ENCODE measurements at regions not wholly inside any gene's neighbourhood (a gene's known extent, or its start where the extent isn't known, plus 50 kb on each side); places are given as distances from the start of the nearest gene placed in this dataset.

- DNase-seq (ENCODE audit: low read depth), result no peak
Measured at GRCh38 chr5:158155811-158156505, 297.0 kb upstream of the CLINT1 start.

GRCh38 chr5:158155067-158155466, 296.1 kb upstream of the CLINT1 start:
- no peak for DNase-seq (ENCODE audit: low read depth)

DNA sequence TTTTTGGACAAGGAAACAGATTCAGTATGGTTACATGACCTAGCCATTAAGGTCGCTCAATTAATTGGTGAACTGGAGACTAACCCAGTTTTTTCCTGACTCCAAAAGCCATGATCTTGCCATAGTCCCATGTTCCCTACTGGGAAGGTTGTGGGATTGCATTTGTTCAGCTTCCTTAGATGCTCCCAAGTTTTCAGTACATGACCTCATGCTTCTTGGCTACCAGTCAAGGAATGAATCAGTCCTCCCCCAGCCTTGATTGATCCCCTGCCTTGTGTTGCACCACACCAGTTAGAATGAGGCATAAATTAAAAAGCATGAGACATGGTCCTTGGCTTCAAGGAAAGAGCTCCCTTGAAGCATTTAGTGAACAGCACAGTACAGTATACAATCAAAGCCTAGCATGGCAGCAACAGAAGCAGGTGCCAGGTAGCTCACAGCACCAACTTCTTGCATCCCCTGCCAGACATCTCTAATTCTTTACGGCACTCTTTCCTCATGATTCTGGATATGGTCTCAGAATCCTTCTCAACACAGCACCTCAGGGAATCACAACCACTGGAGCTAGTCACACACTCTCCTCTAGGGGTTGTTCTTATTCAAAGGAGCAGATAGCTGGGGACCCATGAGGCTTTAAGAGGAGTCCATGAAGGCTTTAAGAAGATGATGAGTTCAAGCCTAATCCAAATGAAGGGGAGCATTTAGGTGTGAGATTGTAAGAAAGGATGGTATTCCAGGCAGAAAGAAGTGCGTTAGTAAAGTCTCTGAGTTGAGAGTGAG, 295.5 kb upstream of the CLINT1 start:
- no peak for DNase-seq (ENCODE audit: low read depth)

- no peak for DNase-seq (ENCODE audit: low read depth)
Measured at GRCh38 chr5:158153508-158153907, 294.6 kb upstream of the CLINT1 start.

- DNase-seq (ENCODE audit: low read depth), result no peak
Measured at GRCh38 chr5:158152136-158152535, 293.2 kb upstream of the CLINT1 start.

- no peak for DNase-seq (ENCODE audit: low read depth)
Measured at GRCh38 chr5:158147227-158147626, 288.3 kb upstream of the CLINT1 start.

- no peak for DNase-seq (ENCODE audit: low read depth)
Measured at GRCh38 chr5:158145827-158146226, 286.9 kb upstream of the CLINT1 start.

- no peak for DNase-seq (ENCODE audit: low read depth)
Measured at GRCh38 chr5:158143081-158143480, 284.1 kb upstream of the CLINT1 start.

GRCh38 chr5:158142156-158142555, 283.2 kb upstream of the CLINT1 start:
- no peak for DNase-seq (ENCODE audit: low read depth)

DNA sequence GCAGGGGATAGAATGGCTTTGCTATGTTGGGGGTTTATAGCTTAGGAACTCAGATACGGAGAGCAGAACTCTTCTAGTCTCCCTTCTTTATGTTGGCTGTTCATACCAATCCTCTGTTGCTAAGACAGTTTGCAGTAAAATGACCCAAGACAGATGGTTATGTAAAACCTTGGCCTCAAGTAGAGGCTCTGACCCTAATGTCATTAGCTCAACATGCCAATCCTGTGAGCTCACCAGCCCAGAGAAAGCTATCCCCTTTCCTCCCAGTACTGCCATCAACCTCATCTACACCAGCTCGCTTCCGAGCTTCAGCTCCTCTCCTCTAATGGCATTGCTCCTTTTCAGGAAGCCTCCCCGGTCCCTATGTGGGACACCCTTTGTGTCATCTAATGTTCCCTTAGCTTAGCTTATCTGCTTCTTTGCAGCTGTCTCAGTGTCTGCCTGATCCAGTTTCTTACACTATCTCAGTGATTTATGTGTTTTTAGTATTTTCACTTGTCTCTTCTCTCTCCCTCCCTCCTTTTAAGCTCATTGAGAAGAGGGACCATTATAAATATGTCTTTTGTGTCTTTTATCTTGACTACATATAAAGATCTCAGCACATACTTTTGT, 281.3 kb upstream of the CLINT1 start:
- DNase-seq (ENCODE audit: low read depth), result no peak

GRCh38 chr5:158139161-158139560, 280.2 kb upstream of the CLINT1 start:
- no peak for DNase-seq (ENCODE audit: low read depth)

DNA sequence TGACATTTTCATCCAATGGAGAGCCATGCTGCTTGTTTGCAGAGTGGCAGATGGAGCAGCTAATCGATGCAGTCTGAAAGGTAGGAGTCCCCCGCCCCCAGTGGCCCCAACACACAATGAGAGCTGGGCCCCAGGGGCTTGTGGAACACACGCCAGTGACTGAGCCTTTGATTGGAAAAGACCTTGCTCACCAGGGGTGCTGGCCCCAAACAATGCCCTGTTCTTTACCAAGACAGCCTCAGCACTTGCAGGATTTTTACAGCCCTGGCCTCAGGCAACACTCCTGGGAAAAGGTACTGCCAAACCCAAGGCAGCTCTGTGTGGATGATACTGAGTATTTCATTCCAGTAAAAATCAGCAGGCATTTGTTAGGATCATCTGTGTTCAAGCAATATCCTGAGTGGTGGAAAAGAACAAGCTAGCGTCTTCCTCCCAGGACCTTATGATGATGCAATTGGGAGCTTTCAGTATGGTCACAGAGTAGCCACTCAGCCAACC, 276.8 kb upstream of the CLINT1 start:
- DNase-seq (ENCODE audit: low read depth), result no peak

- no peak for DNase-seq (ENCODE audit: low read depth)
Measured at GRCh38 chr5:158133369-158133768, 274.4 kb upstream of the CLINT1 start.

- DNase-seq (ENCODE audit: low read depth), result no peak
Measured at GRCh38 chr5:158127536-158127935, 268.6 kb upstream of the CLINT1 start.

DNA sequence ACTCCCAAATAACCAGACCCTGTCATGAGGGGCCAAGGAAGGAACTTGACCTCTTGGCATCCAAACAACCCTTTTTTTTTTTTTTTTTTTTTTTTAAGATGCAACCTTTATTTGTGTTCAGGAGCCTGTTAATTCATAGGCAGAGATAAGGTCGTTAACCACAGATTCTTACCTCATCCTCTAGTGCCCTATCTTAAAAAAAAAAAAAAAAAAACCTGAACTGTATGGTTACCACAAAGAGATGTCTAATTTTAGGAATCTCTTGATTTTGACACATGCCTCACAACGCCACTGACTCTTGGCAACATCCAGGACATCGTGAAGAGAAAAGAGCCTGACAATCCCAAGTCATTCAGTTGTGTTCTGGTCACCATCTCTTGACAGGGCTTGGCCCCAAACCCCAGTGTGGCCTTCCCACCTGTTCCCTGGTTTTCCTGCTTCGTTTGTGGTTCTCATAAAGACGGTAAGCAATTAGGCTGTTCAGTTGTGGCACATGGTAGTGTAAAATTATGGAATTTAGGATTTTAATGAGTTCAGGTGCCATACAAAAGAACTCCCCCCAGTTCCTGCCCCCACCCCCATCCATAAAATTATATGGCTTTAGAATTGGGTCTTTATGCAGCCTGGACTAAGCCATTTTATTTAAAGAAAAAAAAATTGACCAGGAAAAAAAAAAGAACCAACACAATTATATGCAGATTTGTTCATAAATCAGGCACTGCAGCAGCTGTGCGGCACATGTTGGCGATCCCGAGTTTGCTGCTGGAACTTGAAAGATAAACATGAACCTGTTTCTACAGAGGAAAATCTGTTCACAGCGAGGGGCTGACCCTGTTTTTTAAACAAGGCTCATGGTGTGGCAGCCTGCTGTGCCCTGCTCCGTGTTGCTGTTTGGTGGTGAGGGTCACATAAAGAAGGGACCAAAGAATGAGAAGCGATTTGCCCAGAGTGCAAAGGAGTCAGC, 267.8 kb upstream of the CLINT1 start:
- DNase-seq (ENCODE audit: low read depth), result no peak

GRCh38 chr5:158124606-158125316, 265.8 kb upstream of the CLINT1 start:
- DNase-seq (ENCODE audit: low read depth), result no peak

DNA sequence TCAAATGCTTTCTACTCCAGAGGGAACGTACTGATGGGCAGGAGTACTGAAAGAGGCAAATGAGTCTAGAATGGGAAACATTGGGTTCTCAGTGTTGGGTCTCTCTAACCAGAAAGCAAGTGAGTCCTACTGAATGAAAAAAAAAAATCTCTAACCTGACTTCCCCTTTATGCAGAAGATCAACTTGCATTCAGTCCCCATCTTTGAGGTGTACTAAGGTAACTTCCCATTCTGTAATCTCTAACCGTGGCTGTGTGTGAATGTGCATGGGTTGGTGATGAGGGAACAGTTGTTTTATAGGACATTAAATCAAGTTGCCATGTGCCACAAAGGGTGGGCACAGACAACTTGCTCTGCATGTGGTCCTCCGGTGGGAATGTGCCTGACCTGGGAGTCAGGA, 264.6 kb upstream of the CLINT1 start:
- DNase-seq (ENCODE audit: low read depth), result no peak

DNA sequence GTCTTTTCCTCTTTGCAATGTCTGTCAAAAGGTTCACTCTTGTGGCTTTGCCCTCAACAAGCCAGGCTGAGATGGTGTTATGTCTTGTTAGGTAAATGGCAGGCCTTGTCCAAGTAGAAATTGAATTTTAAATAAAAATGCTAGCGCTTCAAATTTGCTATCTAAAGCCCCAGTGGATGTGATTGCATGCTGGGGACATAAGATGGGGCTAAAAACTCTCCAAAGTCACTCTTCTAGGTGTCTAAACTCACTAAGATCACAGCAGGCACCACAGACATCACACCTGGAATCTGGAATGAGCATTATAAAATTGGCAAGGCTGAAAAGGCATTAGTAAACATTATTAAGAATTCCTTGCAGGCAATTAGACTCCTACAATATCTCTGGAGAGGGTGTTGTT, 262.7 kb upstream of the CLINT1 start:
- DNase-seq (ENCODE audit: low read depth), result no peak

- DNase-seq (ENCODE audit: low read depth), result no peak
Measured at GRCh38 chr5:158120760-158121159, 261.8 kb upstream of the CLINT1 start.

GRCh38 chr5:158119961-158120723, 261.2 kb upstream of the CLINT1 start:
- DNase-seq (ENCODE audit: low read depth), result no peak

Data from activated T-cell treated with anti-CD3 and anti-CD28 coated beads for 48 hours (primary cell).